Superior temporal gyrus (tissue), 1 donor: ENCODE measurements at regions not wholly inside any gene's neighbourhood (a gene's known extent, or its start where the extent isn't known, plus 50 kb on each side); places are given as distances from the start of the nearest gene placed in this dataset.
A peak's percentile ranks its signal among the peaks of the same experiment; 100 is the strongest.

ENCODE experiments used
- DNase-seq: peaks from one replicate; pipeline ENCODE4 v3.0.0-alpha.2; 2016; ENCODE audit errors: extremely low spot score

- no peak for DNase-seq
Measured at GRCh38 chr4:156654410-156654809, 317.2 kb downstream of the PDGFC start.

GRCh38 chr4:156643826-156644225 is 327.8 kb downstream of the PDGFC start:
- DNase-seq = no peak

DNA sequence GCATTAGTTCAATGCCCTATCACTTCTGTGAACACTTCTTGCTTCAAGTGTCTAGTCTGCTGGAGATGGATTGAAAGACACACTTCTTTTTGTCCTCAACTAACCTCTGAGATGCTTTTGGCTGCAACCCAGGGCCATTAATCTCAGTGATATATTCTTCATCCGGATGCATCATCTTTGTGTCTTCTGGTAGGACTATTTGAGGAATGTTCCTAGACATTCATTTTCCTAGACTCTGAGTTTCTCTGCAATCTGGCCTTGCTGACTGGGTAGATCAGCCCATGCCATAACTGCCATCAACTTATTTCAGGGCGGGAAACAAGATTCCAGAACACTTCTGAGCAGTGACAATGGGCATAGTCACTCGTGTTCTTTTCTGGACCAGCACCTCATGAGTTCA is 329.4 kb downstream of the PDGFC start:
- no peak for DNase-seq

DNA sequence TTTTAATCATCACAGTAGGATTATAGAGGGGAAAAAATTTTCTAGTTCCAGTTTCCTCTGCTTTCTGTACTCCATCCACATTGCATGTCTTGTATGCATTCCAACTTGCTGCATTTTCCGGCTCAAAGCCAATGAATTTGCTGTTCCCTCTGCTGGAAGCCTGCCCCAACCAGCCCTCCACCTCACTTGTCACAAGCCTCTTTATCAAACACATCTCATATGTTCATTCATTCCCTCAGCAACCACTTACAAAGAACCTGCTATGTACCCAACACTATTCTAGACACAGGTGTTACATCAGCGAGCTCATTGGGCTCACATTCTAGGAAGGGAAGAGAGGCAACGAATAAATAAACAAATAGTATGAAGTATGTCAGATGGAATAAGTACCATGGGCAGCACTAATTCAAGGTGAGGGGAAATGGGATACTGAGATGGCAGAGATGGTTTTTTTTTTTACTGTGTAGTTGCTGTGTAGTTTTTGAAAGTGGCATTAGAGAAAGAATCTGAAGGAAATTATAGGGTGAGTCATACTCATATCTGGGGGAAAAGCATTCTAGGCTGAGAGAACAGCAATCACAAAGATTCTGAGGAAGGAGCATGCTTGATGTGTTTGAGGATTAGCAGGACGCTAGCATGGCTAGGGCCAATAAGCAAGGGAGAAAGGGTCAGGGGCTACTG is 332.5 kb downstream of the PDGFC start:
- no peak for DNase-seq

- no peak for DNase-seq
Measured at GRCh38 chr4:156638334-156638733, 333.3 kb downstream of the PDGFC start.

GRCh38 chr4:156636381-156636780 is 335.2 kb downstream of the PDGFC start:
- no peak for DNase-seq

- no peak for DNase-seq
Measured at GRCh38 chr4:156635051-156635450, 336.5 kb downstream of the PDGFC start.

- no peak for DNase-seq
Measured at GRCh38 chr4:156634612-156635011, 337.0 kb downstream of the PDGFC start.

DNA sequence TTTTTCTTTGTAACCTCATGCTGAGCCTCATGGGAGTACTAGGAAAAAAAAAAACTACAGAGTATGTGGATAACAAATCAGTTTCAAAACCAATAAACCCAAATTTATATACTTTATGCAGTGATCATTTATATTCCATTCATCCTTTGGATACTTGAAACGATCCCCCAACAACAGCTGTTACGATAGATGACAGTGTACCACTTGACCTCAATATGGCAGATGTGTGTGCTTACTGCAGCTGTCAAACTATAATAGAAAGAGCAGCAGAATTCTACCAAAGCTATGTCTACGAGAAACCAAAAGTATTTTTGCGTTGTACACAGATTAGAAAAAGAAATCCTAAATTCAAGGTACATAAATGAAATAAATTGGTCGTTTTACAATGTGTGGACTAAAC is 337.8 kb downstream of the PDGFC start:
- DNase-seq = no peak

GRCh38 chr4:156628858-156629257 is 342.7 kb downstream of the PDGFC start:
- no peak for DNase-seq

- DNase-seq = no peak
Measured at GRCh38 chr4:156623376-156623775, 348.2 kb downstream of the PDGFC start.

GRCh38 chr4:156620786-156621185 is 350.8 kb downstream of the PDGFC start:
- no peak for DNase-seq

DNA sequence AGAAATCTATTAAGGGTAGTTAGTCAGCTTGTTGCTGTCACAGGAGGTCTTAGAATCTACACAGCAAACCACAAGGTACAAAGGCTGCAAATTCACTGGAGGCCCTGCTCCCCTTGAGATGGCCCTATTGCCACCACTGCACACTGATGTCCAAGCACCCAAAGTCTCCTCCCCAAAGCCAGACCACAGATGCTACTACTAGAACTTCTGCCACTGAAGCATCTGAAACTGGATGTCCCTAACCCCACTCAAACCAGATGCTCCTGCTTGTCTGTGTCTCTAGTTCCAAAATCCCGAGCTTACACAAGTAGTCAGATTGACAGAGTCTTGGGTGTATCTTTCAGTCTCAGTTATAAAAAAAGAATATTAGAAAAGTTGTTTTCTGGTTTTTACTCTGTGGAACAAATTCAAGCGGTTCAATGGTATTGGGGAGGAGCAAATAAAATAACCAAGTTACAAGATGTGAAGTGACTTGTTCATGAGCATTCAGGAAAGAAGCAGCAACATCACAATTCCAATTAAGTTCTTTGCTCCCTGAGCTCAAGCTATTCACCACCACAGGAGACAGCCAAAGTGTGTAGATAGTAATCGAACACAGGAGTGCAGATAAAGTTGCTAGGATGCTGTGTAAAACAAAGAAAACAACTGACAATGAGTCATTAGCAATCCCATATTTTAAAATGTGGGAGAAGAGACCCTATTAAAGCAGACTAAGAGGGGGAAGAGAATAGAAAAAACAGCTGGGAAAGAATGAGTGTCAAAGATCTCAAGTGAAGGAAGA is 352.3 kb downstream of the PDGFC start:
- no peak for DNase-seq

- no peak for DNase-seq
Measured at GRCh38 chr4:156615066-156615531, 356.5 kb downstream of the PDGFC start.

- DNase-seq = no peak
Measured at GRCh38 chr4:156614536-156614935, 357.1 kb downstream of the PDGFC start.

DNA sequence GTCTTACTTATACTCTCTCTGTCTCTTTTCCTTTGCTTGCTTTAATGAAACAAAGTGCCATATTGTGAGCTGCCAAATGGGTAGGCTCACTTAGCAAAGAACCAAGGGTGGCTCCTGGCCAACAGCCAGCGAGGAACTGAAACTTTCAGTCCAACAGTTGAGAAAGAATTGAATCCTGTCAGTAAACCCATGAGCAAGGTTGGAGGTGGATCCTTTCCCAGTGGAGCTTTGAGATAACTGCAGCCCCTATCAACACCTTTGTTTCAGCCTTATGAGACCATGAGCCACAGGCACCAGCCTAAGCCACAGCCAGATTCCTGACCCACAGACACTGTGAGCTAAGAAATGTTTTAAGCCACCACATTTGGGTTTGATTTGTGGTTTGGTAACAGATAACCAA is 362.2 kb downstream of the PDGFC start:
- DNase-seq = no peak

DNA sequence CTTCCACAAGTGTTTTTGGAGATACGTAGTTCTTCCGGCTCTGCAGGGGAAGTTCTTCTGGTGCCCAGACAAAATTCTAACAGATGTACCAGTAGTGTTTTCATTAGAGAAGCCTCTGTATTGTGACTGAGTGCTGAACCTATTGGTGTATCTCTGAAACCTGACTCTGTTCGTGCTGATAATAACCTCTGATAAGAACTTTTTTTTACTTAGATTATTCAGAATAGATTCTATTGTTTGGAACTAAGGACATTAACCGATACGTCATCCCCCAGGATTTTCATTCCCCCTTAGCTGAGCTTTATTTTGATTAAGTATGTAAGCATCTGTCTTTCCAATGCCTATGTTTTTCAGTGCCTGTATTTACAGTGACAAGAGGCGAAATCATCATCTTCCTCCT is 362.9 kb downstream of the PDGFC start:
- DNase-seq = no peak

DNA sequence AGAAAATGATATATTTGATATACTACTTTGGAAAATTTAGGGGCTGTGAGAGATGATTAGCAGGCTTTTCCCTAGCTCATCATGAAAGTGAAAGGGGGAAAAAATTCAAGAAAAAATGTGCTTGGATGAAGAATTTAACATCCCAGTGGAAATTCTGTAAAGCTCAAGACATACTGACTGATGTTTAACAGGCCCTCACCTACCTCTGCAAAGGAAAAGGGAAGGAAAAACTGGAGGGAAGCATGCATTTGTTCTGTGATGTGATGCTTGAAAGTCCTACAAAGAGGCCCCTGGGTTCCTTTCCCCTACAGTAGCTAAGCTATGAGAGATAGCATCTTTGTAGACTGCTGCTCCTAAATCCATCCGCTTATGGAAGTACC is 364.1 kb downstream of the PDGFC start:
- DNase-seq = no peak

DNA sequence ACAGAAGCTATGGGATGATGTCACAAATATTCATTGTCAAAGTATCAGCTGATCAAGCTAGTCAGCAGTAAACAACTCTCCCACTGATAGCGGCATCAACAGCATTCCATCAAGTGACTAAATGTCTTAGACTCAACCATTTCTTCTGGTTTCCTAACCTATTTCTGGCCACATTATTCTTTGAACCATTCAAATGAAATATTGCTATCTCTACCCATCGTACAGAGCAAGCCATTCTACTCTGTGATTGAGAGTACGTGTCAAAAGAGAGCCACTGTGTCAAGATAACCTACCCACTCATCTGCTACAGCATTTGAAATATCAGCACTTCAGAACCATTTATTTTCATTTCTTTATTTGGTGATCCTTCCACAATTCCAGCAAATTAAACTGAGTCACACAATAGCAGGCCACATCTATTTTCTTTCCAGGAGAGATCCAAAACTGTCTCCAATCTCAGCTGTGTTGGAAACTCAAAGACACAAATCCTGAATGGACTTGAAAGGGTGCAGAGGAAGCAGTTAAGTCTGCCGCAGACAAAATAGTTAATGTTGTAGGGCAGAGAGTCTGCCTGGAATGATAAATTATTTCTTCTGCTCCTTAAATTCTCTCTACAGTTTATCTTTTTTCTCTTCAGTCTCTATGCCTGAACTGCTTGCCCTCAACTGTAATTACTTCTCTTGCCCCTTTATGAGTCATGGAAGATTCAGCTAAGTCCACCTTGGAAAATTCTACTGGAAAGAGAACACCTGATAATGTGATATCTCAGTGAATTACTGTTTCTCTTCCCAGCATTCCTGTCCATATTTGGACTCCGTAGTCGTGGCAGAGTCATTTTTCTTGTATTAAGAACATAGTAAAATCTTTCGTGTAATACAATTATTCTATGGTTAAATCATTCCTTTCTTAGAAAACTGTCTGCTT is 364.8 kb downstream of the PDGFC start:
- no peak for DNase-seq

DNA sequence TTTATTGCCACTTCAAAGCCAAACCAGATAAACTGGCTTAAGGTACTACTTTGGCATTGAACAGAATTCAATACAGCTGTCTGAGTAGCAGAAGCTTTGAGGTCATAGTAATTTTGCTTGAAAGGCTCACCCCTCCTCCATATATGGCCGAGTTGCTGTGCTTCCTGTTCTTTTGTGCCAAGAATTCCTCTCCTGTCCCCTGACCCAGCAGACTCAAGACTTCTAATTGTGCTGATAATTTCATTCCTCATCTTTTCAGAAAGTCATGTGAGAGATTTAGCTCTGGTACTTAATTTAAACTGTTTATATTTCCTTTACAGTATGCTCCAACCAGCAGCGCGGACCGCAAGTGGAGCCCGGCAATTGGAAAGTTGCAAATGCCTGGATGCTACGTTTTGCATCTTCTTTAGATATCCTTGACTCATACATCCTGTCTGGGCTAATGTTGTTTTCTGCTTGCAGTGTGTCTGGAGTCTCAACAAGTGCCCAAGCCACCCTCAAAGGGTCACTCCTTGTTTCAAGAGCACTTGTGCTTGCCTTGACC is 373.4 kb downstream of the PDGFC start:
- no peak for DNase-seq

DNA sequence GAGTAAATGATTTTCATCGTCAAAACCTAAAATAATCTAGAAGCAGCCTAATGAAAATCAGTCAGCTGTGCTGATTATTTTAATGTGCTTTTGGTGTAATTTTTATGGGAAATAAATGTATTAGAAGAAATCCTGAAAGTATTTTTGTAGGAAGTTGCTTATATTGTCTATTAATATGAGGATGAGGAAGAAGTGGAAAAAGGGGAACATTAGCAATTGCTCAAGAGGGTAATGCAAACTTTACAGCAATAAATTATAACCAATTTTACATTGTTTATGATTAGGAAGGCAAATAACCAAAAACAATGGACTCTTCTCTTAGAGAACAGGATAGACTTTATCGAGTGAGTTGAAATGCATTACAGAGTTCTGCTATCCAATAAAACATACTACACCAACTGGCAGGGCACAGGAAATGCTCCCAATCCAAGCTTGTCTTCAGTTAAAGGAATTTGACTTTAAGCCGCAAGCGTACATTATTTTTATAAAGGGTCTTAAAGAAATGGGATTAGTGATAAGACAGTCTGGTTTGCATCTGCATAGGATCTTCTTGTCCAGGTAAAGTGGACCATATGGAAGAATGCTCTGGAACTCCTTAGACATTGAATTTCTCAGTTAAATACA is 374.8 kb downstream of the PDGFC start:
- no peak for DNase-seq

DNA sequence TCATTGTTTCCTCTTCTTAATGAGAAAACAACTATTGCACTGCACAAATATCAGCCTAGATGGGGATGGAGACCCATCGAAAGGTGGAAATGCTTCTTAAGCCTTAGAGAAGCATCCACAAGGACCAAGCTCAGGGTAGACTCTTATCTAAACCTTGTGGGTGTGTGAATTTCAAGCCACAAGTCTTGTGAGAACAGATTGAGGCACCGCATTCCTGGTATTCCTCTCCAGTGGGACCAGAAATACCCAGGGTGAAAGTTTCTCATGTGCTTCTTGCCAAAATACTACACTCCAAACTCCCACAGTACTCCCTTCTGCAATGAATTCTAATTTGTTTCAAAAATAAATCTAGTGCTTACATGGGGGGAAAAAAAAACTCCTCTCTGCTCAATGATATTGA is 375.6 kb downstream of the PDGFC start:
- peak; percentile 62 for DNase-seq
